Gastroesophageal sphincter (tissue), 4 donors: ENCODE measurements at regions not wholly inside any gene's neighbourhood (a gene's known extent, or its start where the extent isn't known, plus 50 kb on each side); places are given as distances from the start of the nearest gene placed in this dataset.

ENCODE experiments used
- ATAC-seq: fragments of 150-250 bp; one replicate; pipeline ENCODE4 v1.9.1; 2016; ENCODE audit warnings: mild to moderate bottlenecking, moderate library complexity
- H3K27ac ChIP-seq, 4 donors: fragments of 200-600 bp; sonication (generic) in 3 of 4; 1 replicate in 3 of 4; 2 replicates in 1 of 4; pipeline ENCODE4 v1.5.1; 2016 to 2019
- H3K27me3 ChIP-seq: fragments of 200-600 bp; sonication (generic); one replicate; pipeline ENCODE4 v1.5.1; 2019
- H3K36me3 ChIP-seq, 2 donors: fragments of 200-600 bp; sonication (generic); one replicate each; pipeline ENCODE4 v1.5.1; 2019; ENCODE audit warnings: control low read depth in 1 of 2
- H3K4me1 ChIP-seq, 3 donors: fragments of 200-600 bp; sonication (generic); 1 replicate in 2 of 3; 2 replicates in 1 of 3; pipeline ENCODE4 v1.5.1; 2016 to 2019; ENCODE audit warnings: control low read depth in 2 of 3
- H3K4me3 ChIP-seq, 2 donors: fragments of 200-600 bp; sonication (generic); one replicate each; pipeline ENCODE4 v1.5.1; 2019; ENCODE audit warnings: mild to moderate bottlenecking in 1 of 2, moderate library complexity in 1 of 2
- H3K9me3 ChIP-seq, 3 donors: fragments of 200-600 bp; sonication (generic); one replicate each; pipeline ENCODE4 v1.5.1; 2017 to 2019; ENCODE audit warnings: control low read depth in 2 of 3
- EP300 ChIP-seq: sonication (generic); formaldehyde crosslinking; IDR thresholded peaks from one replicate; pipeline ENCODE4 v1.6.1; 2017; ENCODE audit warnings: antibody characterized with exemption, mild to moderate bottlenecking
- POLR2A ChIP-seq, 2 donors: fragments of 450-650 bp; IDR thresholded peaks; one replicate each; pipeline ENCODE4 v1.6.1; 2017; ENCODE audit warnings: antibody characterized with exemption in 2 of 2, mild to moderate bottlenecking in 2 of 2, moderate library complexity in 1 of 2
- POLR2AphosphoS5 ChIP-seq: sonication (generic); formaldehyde crosslinking; IDR thresholded peaks from one replicate; pipeline ENCODE4 v1.6.1; 2017; ENCODE audit warnings: antibody characterized with exemption
- WGBS, 2 donors: methylation state at CpG; one replicate each; pipeline ENCODE4 v1.1.5; 2018; ENCODE audit warnings: low coverage in 1 of 2; 5-methylcytosine and 5-hydroxymethylcytosine counted together
- TF ChIP-seq, protein P1 (sequence below), 4 experiments: fragments of 200-600 bp in 2 of 4; fragments of 450-650 bp in 2 of 4; sonication (generic) in 1 of 4; IDR thresholded peaks; one replicate each; pipeline ENCODE4 v1.5.1; 2017 to 2019; ENCODE audit warnings: antibody characterized with exemption in 4 of 4, mild to moderate bottlenecking in 2 of 4, moderate library complexity in 2 of 4

DNA sequence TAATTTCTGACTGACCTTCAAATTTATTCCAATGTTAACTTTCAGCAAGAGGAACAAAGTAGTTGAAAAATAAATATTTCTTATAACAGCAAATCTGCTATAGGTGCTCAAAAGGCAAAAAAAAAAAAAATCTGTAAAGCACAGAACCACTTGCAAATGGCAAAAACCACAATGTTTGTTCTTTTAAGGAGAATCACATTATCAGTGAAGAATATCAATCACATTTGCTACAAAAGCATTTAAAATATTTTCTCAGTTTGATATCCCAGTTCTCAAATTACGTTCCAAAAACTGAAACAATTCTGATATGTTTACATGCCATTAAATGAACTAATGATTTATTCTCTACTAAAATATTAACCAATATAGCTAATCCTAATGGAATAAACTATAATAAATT is 163.3 kb downstream of the METTL4 start:
- no peak for ATAC-seq
- 53 to 63% methylated on average over 1 of the region's 1 CpG for WGBS, 2 donors
- no peaks in the 10 kb centered on the region for H3K9me3 ChIP-seq
- no peaks in the 10 kb centered on the region for H3K27me3 ChIP-seq
- no peak overlapping the region for H3K27ac ChIP-seq
- no peak overlapping the region for H3K4me3 ChIP-seq
- TF ChIP-seq EP300 (no peak), POLR2AphosphoS5 (no peak), POLR2A (IDR thresholded peaks at IDR 0.05) (no peak)
- TF ChIP-seq, protein P1, sequence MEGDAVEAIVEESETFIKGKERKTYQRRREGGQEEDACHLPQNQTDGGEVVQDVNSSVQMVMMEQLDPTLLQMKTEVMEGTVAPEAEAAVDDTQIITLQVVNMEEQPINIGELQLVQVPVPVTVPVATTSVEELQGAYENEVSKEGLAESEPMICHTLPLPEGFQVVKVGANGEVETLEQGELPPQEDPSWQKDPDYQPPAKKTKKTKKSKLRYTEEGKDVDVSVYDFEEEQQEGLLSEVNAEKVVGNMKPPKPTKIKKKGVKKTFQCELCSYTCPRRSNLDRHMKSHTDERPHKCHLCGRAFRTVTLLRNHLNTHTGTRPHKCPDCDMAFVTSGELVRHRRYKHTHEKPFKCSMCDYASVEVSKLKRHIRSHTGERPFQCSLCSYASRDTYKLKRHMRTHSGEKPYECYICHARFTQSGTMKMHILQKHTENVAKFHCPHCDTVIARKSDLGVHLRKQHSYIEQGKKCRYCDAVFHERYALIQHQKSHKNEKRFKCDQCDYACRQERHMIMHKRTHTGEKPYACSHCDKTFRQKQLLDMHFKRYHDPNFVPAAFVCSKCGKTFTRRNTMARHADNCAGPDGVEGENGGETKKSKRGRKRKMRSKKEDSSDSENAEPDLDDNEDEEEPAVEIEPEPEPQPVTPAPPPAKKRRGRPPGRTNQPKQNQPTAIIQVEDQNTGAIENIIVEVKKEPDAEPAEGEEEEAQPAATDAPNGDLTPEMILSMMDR (IDR thresholded peaks at IDR 0.05): no peak
- H3K4me1 ChIP-seq: no peaks in the 10 kb centered on the region
- H3K36me3 ChIP-seq: no peaks in the 10 kb centered on the region

DNA sequence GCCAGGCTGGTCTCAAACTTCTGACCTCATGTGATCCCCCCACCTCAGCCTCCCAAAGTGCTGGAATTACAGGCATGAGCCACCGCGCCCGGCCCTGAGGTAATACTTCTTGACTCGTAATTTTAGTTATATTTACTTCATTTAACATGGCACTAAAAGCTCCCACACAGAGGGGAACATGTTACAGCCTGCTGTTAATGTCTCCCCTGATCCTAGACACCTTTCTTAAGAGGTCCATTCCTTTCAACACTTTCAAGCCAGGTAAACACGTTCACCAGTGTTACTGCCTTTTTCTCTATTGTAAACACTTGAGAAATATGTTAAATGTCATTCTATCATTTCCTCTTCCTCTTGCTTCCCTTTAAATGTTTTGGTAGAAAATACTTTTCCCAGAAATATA is 161.4 kb downstream of the METTL4 start:
- H3K9me3 ChIP-seq: no peaks in the 10 kb centered on the region
- H3K4me3 ChIP-seq: no peak overlapping the region
- ATAC-seq: no peak
- H3K27me3 ChIP-seq: no peaks in the 10 kb centered on the region
- no peak overlapping the region for H3K27ac ChIP-seq
- TF ChIP-seq EP300: no peak
- no peak for TF ChIP-seq POLR2A (IDR thresholded peaks at IDR 0.05)
- TF ChIP-seq, protein P1 (IDR thresholded peaks at IDR 0.05): no peak
- no peak for TF ChIP-seq POLR2AphosphoS5
- WGBS, 2 donors: 76 to 77% methylated on average over 5 of the region's 5 CpGs
- no peaks in the 10 kb centered on the region for H3K36me3 ChIP-seq
- no peaks in the 10 kb centered on the region for H3K4me1 ChIP-seq

DNA sequence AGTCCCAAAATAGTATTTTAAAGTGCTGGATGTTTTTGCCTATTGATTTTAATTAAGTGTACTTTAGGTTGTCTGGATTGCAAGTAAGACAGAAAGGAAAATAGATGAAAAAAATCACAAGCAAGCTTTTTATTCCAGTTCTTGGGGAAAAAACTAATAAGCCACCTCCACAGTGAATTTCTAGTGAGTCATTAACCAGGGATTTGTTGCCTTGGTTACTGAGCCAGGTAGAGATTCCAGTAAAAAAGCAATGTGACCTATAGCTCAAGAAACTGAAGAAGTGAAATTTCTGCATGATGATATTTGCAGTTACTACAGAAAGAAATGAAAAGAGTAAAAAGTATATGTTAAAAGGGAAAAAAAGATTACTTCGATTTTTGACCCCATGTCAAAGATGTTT is 160.6 kb downstream of the METTL4 start:
- TF ChIP-seq EP300 (no peak), POLR2A (IDR thresholded peaks at IDR 0.05) (no peak), POLR2AphosphoS5 (no peak)
- TF ChIP-seq, protein P1 (IDR thresholded peaks at IDR 0.05): no peak
- Histone ChIP-seq H3K36me3 (no peaks in the 10 kb centered on the region), H3K4me1 (no peaks in the 10 kb centered on the region), H3K27me3 (no peaks in the 10 kb centered on the region), H3K27ac (no peak overlapping the region), H3K4me3 (no peak overlapping the region), H3K9me3 (no peaks in the 10 kb centered on the region)
- no peak for ATAC-seq
- 67 to 80% methylated on average over 1 of the region's 1 CpG for WGBS, 2 donors

DNA sequence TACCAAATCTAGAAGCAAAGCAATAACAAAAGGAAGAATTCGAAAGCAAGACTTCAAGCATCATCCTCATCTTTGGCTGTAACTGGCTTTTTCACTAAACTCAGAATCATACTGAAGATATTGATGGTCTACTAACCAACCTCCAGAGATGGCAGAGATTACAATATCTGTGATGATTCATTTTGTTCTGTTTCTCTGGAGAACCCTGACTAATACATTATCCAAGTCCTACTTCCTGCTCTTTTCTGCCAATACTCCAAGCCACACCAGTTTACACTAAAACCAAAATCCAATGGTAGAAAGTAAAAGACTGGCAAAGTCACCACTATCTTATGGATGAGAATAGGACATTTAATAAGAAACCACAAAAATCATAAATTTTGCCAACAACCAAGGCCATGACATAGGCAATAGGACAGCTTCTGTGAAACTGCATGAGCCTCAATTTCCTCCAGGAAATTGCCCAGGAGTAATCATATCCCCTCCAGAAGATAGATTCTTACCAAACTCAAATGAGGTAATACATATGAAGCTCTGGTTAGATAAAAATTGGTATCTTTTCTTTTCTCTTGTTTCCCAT is 159.8 kb downstream of the METTL4 start:
- TF ChIP-seq POLR2A (IDR thresholded peaks at IDR 0.05): no peak
- TF ChIP-seq, protein P1 (IDR thresholded peaks at IDR 0.05): no peak
- TF ChIP-seq EP300: no peak
- no peak for TF ChIP-seq POLR2AphosphoS5
- no peaks in the 10 kb centered on the region for H3K36me3 ChIP-seq
- WGBS, 2 donors: 87 to 100% methylated on average over 1 of the region's 1 CpG
- no peaks in the 10 kb centered on the region for H3K4me1 ChIP-seq
- H3K4me3 ChIP-seq: no peak overlapping the region
- H3K27ac ChIP-seq: no peak overlapping the region
- no peaks in the 10 kb centered on the region for H3K27me3 ChIP-seq
- no peak for ATAC-seq
- no peaks in the 10 kb centered on the region for H3K9me3 ChIP-seq

DNA sequence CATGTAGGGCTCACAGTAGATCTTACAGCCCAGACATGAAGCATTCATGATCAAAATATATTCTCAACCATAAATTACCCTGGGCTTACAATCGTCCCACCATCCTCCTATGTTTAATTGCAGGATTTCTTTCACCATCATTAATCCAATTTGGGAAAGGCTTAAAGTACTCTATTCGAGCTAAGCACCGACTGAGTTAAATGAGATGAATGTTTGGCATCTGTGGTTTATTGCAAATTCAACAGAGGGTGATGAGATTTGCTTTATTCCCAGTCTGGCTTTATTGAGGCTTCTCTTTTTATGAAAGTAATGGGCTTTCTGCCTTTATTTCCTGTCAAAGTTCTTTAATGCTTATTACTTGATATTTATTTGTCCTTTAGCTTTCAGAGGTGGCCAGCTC is 159.0 kb downstream of the METTL4 start:
- Histone ChIP-seq H3K27ac (no peak overlapping the region), H3K4me3 (no peak overlapping the region), H3K9me3 (no peaks in the 10 kb centered on the region), H3K36me3 (no peaks in the 10 kb centered on the region), H3K27me3 (no peaks in the 10 kb centered on the region), H3K4me1 (no peaks in the 10 kb centered on the region)
- no peak for ATAC-seq
- TF ChIP-seq POLR2AphosphoS5 (no peak), POLR2A (IDR thresholded peaks at IDR 0.05) (no peak), EP300 (no peak)
- TF ChIP-seq, protein P1 (IDR thresholded peaks at IDR 0.05): no peak
- 66 to 79% methylated on average over 3 of the region's 3 CpGs for WGBS, 2 donors
